OCI-LY7 (cell line): ENCODE measurements at regions not wholly inside any gene's neighbourhood (a gene's known extent, or its start where the extent isn't known, plus 50 kb on each side); places are given as distances from the start of the nearest gene placed in this dataset.

Source experiments
- EZH2phosphoT487 ChIP-seq: fragments of 200-600 bp; sonication (generic); IDR thresholded peaks from 2 replicates; pipeline ENCODE4 v1.6.1; 2018; ENCODE audit warnings: low read depth, borderline replicate concordance, mild to moderate bottlenecking, mixed run types, antibody characterized with exemption, low read length, moderate library complexity, mixed read lengths
- TF ChIP-seq, protein P1 (sequence below): fragments of 200-600 bp; sonication (generic); conservative IDR thresholded peaks from 2 replicates; pipeline ENCODE4 v1.5.1; 2014; ENCODE audit warnings: mild to moderate bottlenecking, antibody characterized with exemption, low read length, moderate library complexity, mixed read lengths

DNA sequence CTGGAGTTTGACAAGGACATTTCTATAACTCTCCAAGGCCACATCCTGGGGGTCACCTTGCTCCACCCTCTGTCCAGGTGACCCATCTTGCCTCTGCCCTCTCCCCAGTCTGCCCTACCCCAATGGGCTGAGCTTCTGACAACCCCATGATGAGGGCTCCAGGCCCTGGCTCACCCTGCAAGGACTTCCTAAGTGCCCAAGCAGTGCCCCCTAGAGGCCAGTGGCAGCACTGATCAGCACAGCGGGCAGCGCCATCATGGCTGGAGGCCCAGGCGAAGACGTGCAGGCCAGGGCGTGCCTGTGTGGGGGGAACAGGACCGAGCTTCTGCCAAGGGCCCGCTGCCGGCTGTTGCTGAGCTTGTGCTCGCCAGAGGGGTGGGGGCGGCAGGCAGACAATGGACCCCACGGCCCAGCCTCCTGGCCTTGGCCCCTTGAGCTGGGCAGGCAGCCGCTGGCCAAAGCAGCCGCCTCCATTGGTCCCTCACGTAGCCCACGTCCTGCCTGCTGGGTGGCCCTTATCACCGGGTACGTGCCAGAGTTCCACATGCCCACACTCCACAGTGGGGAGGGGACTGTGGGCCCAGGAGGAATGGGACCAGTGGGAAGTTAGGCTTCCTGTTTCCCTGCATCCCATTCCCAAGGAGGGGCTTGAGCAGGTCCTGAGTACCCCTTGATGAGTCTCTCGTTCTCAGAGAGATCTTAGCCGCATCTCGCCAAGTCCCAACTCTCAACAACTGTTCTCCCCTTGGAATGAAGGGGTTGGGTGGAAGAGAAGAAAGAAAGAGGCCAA is 64.3 kb downstream of the MRPL14 start:
- TF ChIP-seq, protein P1, sequence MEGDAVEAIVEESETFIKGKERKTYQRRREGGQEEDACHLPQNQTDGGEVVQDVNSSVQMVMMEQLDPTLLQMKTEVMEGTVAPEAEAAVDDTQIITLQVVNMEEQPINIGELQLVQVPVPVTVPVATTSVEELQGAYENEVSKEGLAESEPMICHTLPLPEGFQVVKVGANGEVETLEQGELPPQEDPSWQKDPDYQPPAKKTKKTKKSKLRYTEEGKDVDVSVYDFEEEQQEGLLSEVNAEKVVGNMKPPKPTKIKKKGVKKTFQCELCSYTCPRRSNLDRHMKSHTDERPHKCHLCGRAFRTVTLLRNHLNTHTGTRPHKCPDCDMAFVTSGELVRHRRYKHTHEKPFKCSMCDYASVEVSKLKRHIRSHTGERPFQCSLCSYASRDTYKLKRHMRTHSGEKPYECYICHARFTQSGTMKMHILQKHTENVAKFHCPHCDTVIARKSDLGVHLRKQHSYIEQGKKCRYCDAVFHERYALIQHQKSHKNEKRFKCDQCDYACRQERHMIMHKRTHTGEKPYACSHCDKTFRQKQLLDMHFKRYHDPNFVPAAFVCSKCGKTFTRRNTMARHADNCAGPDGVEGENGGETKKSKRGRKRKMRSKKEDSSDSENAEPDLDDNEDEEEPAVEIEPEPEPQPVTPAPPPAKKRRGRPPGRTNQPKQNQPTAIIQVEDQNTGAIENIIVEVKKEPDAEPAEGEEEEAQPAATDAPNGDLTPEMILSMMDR, result peak; percentile 69
- no peak for TF ChIP-seq EZH2phosphoT487
